Peyer's patch (tissue), 4 donors: ENCODE measurements at regions not wholly inside any gene's neighbourhood (a gene's known extent, or its start where the extent isn't known, plus 50 kb on each side); places are given as distances from the start of the nearest gene placed in this dataset.

ENCODE experiments used
- CTCF ChIP-seq, 6 experiments: fragments of 450-650 bp in 4 of 6; fragments of 200-600 bp in 2 of 6; sonication (generic) in 1 of 6; IDR thresholded peaks; one replicate each; pipeline ENCODE4 v1.5.1; 2017 to 2019; ENCODE audit warnings: antibody characterized with exemption in 6 of 6, mild to moderate bottlenecking in 3 of 6, moderate library complexity in 1 of 6
- POLR2A ChIP-seq, 2 donors: fragments of 450-650 bp; IDR thresholded peaks; one replicate each; pipeline ENCODE4 v1.5.1; 2017; ENCODE audit warnings: antibody characterized with exemption in 2 of 2, mild to moderate bottlenecking in 2 of 2, moderate library complexity in 2 of 2

- TF ChIP-seq CTCF (IDR thresholded peaks at IDR 0.05) = no peak
- TF ChIP-seq POLR2A (IDR thresholded peaks at IDR 0.05) = no peak
Measured at GRCh38 chr9:20012232-20012631, 223.4 kb upstream of the SLC24A2 start.
